OCI-LY3 (cell line): ENCODE measurements at regions not wholly inside any gene's neighbourhood (a gene's known extent, or its start where the extent isn't known, plus 50 kb on each side); places are given as distances from the start of the nearest gene placed in this dataset.

Experiments
- H2AFZ ChIP-seq: fragments of 200-600, 300-600 bp; shearing (Covaris generic); 2 replicates; pipeline ENCODE4 v1.6.0; 2014; ENCODE audit warnings: antibody characterized with exemption, low read depth, low read length
- H3K27ac ChIP-seq: fragments of 200-600, 300-600 bp; sonication (generic); 2 replicates; pipeline ENCODE4 v1.5.1; 2014; ENCODE audit warnings: mild to moderate bottlenecking, low read length, moderate library complexity, mixed read lengths
- H3K27me3 ChIP-seq: fragments of 200-600, 300-600 bp; sonication (generic); 2 replicates; pipeline ENCODE4 v1.6.1; 2014; ENCODE audit warnings: low read depth, low read length, mixed read lengths
- H3K36me3 ChIP-seq: fragments of 200-600, 300-600 bp; sonication (generic); replicated peaks from 2 replicates; pipeline ENCODE3; 2014; ENCODE audit warnings: low read depth, low read length, mixed read lengths
- H3K4me1 ChIP-seq: fragments of 300-600, 200-600 bp; sonication (generic); 2 replicates; pipeline ENCODE4 v1.6.1; 2014; ENCODE audit warnings: low read length, mixed read lengths
- H3K4me2 ChIP-seq: fragments of 200-600, 300-600 bp; sonication (generic); 2 replicates; pipeline ENCODE4 v1.6.1; 2014; ENCODE audit warnings: low read length, mixed read lengths
- H3K4me3 ChIP-seq: fragments of 300-600, 200-600 bp; sonication (generic); 2 replicates; pipeline ENCODE4 v1.5.1; 2014; ENCODE audit warnings: antibody characterized with exemption, mild to moderate bottlenecking, low read length, moderate library complexity
- H3K79me2 ChIP-seq: fragments of 300-600, 200-600 bp; shearing (Covaris generic); 2 replicates; pipeline ENCODE4 v1.6.1; 2014; ENCODE audit warnings: mild to moderate bottlenecking, low read length, mixed read lengths
- H3K9ac ChIP-seq: fragments of 300-600, 200-600 bp; shearing (Covaris generic); 2 replicates; pipeline ENCODE4 v1.6.0; 2014; ENCODE audit warnings: mild to moderate bottlenecking, low read length, moderate library complexity
- H3K9me3 ChIP-seq: fragments of 200-600, 300-600 bp; shearing (Covaris generic); 2 replicates; pipeline ENCODE4 v1.6.1; 2014; ENCODE audit warnings: low read length, mixed read lengths; ENCODE audit not compliant: insufficient read depth
- H4K20me1 ChIP-seq: fragments of 200-600, 300-600 bp; sonication (generic); 2 replicates; pipeline ENCODE4 v1.6.1; 2016; ENCODE audit warnings: low read length, mixed read lengths; ENCODE audit not compliant: insufficient read depth
- EZH2phosphoT487 ChIP-seq: fragments of 200-600 bp; shearing (Covaris generic); IDR thresholded peaks from 2 replicates; pipeline ENCODE4 v1.6.1; 2018; ENCODE audit warnings: antibody characterized with exemption, mixed run types, low read depth
- TF ChIP-seq, protein P1 (sequence below): fragments of 200-600, 300-600 bp; sonication (generic); IDR thresholded peaks from 2 replicates; pipeline ENCODE4 v1.5.1; 2014; ENCODE audit warnings: antibody characterized with exemption, low read length, low read depth

DNA sequence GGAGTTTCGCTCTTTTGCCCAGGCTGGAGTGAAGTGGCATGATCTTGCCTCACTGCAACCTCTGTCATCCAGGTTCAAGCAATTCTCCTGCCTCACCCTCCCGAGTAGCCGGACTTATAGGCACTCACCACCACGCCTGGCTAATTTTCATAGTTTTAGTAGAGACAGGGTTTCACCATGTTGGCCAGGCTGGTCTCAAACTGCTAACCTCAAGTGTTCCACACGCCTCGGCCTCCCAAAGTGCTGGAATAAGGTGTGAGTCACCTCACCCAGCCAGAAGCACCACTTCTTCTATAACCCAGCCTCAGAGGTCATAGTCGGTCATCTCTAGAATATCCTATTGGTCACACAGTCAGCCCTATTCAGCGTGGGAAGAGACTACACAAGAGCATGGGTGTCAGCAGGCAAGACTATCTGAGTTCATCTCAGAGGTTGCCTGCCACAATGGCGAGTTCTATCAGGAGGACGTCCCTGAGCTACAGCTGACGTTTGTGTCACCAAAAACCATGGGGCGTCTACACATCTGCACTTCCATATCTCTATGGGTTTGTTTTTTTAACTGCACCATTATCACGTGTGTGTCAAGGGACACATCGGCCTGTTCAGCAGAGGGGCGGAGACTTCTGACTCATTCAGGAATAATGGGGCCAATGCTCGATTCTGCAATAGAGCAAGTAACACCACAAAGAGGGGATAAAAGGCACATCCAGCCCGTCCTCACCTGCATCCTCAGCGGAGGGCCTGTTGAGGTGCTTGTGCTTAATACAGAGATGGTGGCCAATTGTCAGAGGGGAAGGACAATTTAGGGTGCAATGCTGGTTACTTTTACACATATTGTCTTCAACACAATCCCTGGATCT, 256.3 kb upstream of the IRF2BP2 start:
- Histone ChIP-seq H2AFZ (no peak overlapping the region), H3K27me3 (no peaks in the 10 kb centered on the region), H3K36me3 (no peaks in the 10 kb centered on the region), H3K4me1 (peaks cover 7% of the 10 kb centered on the region; the same call in 1 of the 2 replicates), H3K27ac (no peak overlapping the region), H3K9ac (no peak overlapping the region), H3K9me3 (peaks cover 4% of the 10 kb centered on the region; the same call in 1 of the 2 replicates), H3K79me2 (no peaks in the 10 kb centered on the region), H3K4me2 (no peak overlapping the region), H4K20me1 (no peaks in the 10 kb centered on the region), H3K4me3 (no peak overlapping the region)
- TF ChIP-seq, protein P1, sequence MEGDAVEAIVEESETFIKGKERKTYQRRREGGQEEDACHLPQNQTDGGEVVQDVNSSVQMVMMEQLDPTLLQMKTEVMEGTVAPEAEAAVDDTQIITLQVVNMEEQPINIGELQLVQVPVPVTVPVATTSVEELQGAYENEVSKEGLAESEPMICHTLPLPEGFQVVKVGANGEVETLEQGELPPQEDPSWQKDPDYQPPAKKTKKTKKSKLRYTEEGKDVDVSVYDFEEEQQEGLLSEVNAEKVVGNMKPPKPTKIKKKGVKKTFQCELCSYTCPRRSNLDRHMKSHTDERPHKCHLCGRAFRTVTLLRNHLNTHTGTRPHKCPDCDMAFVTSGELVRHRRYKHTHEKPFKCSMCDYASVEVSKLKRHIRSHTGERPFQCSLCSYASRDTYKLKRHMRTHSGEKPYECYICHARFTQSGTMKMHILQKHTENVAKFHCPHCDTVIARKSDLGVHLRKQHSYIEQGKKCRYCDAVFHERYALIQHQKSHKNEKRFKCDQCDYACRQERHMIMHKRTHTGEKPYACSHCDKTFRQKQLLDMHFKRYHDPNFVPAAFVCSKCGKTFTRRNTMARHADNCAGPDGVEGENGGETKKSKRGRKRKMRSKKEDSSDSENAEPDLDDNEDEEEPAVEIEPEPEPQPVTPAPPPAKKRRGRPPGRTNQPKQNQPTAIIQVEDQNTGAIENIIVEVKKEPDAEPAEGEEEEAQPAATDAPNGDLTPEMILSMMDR, result no peak
- TF ChIP-seq EZH2phosphoT487, result no peak

DNA sequence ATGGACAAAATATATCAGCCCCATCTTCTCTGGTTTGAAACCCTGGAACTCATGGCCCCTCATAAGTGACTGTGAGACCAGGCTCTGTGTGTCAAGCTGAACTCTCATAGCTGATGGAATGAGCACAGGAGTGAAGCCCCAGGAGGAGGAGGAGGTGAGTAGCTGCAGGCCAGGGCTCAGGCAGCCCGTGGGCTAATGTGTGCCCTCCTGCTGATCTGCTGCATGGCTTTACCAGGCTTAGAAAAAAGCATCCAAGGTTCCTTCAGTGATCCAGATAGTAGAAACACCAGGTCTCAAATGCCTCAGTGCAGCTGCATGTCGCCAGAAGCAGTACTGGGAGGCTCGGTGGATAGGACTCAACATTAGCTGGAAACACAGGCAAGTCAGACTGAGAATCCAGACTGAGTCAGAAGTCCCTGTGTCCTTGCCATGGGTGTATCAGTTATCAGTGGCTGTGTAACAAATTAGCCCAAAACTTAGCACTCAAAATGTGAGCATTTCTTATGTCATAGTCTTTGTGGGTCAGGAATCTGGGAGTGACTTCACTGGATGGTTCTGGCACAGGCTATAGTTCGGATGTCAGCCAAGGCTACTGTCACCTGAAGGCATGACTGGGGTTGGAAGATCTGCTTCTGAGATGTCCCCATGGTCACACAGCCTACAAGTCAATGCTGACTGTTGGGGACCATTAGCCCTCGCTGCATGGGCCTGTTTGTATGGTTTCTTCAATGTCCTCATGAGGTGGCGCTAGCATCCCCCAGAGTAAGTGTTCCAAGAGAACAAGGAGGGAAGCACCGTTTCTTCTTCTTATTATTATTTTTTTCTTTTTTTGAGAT, 255.4 kb upstream of the IRF2BP2 start:
- no peak overlapping the region for H3K4me2 ChIP-seq
- H3K4me3 ChIP-seq, result no peak overlapping the region
- TF ChIP-seq, protein P1, result no peak
- no peak for TF ChIP-seq EZH2phosphoT487
- H3K79me2 ChIP-seq, result no peaks in the 10 kb centered on the region
- H3K9me3 ChIP-seq, result peaks cover 4% of the 10 kb centered on the region; the same call in 1 of the 2 replicates
- no peak overlapping the region for H3K9ac ChIP-seq
- H3K27ac ChIP-seq, result no peak overlapping the region
- no peak overlapping the region for H2AFZ ChIP-seq
- H3K4me1 ChIP-seq, result peaks cover 7% of the 10 kb centered on the region; the same call in 1 of the 2 replicates
- no peaks in the 10 kb centered on the region for H4K20me1 ChIP-seq
- no peaks in the 10 kb centered on the region for H3K27me3 ChIP-seq
- no peaks in the 10 kb centered on the region for H3K36me3 ChIP-seq

DNA sequence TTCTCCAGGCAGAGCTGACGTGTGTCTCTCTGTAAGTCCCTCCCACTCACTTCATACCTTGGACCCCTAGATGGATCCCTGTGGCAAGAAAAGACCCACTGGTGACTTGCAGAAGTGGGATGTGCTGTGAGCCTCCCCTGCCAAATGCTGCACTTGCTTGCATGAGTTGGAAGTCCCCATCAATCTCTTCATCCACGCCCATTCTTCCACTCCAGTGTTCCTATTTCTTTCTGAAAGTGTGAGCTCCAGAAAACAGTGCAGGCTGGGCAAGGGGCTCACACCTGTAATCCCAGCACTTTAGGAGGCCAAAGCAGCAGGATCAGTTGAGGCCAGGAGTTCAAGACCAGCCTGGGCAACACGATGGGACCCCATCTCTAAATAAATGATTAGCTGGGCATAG, 254.1 kb upstream of the IRF2BP2 start:
- no peak overlapping the region for H3K4me2 ChIP-seq
- peaks cover 4% of the 10 kb centered on the region; the same call in 1 of the 2 replicates for H3K9me3 ChIP-seq
- peaks cover 7% of the 10 kb centered on the region; the same call in 1 of the 2 replicates for H3K4me1 ChIP-seq
- no peaks in the 10 kb centered on the region for H3K79me2 ChIP-seq
- no peak overlapping the region for H2AFZ ChIP-seq
- H3K4me3 ChIP-seq, result no peak overlapping the region
- H4K20me1 ChIP-seq, result no peaks in the 10 kb centered on the region
- H3K27ac ChIP-seq, result no peak overlapping the region
- no peaks in the 10 kb centered on the region for H3K27me3 ChIP-seq
- no peaks in the 10 kb centered on the region for H3K36me3 ChIP-seq
- no peak overlapping the region for H3K9ac ChIP-seq
- no peak for TF ChIP-seq EZH2phosphoT487

DNA sequence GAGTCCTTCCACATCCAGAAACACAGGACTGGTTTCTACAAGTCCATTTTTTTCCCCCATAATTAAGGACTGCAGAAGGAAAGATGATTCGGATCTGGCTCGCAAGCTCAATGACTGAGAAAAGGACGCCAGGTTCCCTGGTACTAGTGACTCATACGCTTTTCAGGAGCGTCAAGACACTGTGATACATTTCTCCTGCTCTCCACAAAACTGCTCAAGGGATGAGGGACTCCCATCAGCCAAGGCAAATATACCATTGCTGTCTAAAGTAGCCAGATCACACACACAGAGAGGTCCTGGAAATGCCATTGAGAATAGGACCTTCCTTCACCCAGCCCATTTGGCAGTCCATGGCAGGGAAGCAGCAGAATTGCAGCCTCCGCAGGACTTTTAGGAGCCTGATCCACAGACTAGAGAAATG, 253.6 kb upstream of the IRF2BP2 start:
- Histone ChIP-seq H3K4me3 (no peak overlapping the region), H3K4me1 (peaks cover 7% of the 10 kb centered on the region; the same call in 1 of the 2 replicates), H4K20me1 (no peaks in the 10 kb centered on the region), H3K27ac (no peak overlapping the region), H3K79me2 (no peaks in the 10 kb centered on the region), H2AFZ (no peak overlapping the region), H3K9ac (no peak overlapping the region), H3K27me3 (no peaks in the 10 kb centered on the region), H3K4me2 (no peak overlapping the region), H3K9me3 (peaks cover 4% of the 10 kb centered on the region; the same call in 1 of the 2 replicates), H3K36me3 (no peaks in the 10 kb centered on the region)
- no peak for TF ChIP-seq EZH2phosphoT487
- TF ChIP-seq, protein P1, result no peak
